HepG2 (cell line): ENCODE measurements at regions not wholly inside any gene's neighbourhood (a gene's known extent, or its start where the extent isn't known, plus 50 kb on each side); places are given as distances from the start of the nearest gene placed in this dataset.

ENCODE experiments used
- ATAC-seq: fragments of 200-7000 bp; cut with Tn5 transposase; 3 replicates; pipeline ENCODE4 v1.9.1; 2020; ENCODE audit warnings: mild to moderate bottlenecking, moderate library complexity
- BruUV-seq: library from RNA; stranded (reverse); fragments of 400-500 nt; replicated peaks from 2 replicates; lab custom pipeline; 2021; lab: Mats Ljungman, UMichigan
- CTCF ChIA-PET: fragments of 300-600 bp; formaldehyde crosslinking; extraction: SDS; loops from one replicate; lab custom pipeline; 2021; ENCODE audit warnings: low total read pairs, inconsistent platforms, low intra/inter-chr PET ratio; lab: Yijun Ruan, JAX
- POLR2A ChIA-PET: fragments of 350-600 bp; sonication (Branson Sonifier 250); formaldehyde crosslinking; loops from one replicate; lab custom pipeline; 2020; ENCODE audit warnings: antibody characterized with exemption, inconsistent platforms; lab: Yijun Ruan, JAX
- DNase-seq: peaks from one replicate; pipeline ENCODE4 v3.0.0-alpha.2; 2015; ENCODE audit warnings: low spot score
- FAIRE-seq: peaks from 3 replicates; lab custom pipeline; 2011; peaks lifted over from hg19 to GRCh38; lab: Jason Lieb, UNC
- H2AFZ ChIP-seq: one replicate; pipeline ENCODE4 v1.6.1; 2011; ENCODE audit warnings: low read length, inconsistent platforms
- H3K27ac ChIP-seq: fragments of 300-600 bp; 3 replicates; pipeline ENCODE4 v1.8.0; 2011; ENCODE audit warnings: mixed run types, mild to moderate bottlenecking, mixed read lengths, low read length, inconsistent platforms; ENCODE audit not compliant: insufficient read depth; ENCODE audit errors: extremely low read length
- H3K27me3 ChIP-seq, 2 experiments: fragments of 200-600 bp in 1 of 2; 2 replicates in 1 of 2; 3 replicates in 1 of 2; pipeline versions ENCODE4 v1.6.0 to v1.8.0; 2011; ENCODE audit warnings: low read length in 2 of 2, mild to moderate bottlenecking in 2 of 2, moderate library complexity in 2 of 2, inconsistent platforms in 1 of 2; ENCODE audit not compliant: insufficient read depth in 2 of 2, control insufficient read depth in 1 of 2
- H3K36me3 ChIP-seq, 2 experiments: fragments of 200-600 bp in 1 of 2; replicated peaks in 1 of 2; 2 replicates in 1 of 2; 3 replicates in 1 of 2; pipeline versions ENCODE4 v1.5.1 to v1.8.0; 2011; ENCODE audit warnings: low read length in 2 of 2, inconsistent platforms in 1 of 2; ENCODE audit not compliant: insufficient read depth in 2 of 2, control insufficient read depth in 1 of 2
- H3K4me1 ChIP-seq: 2 replicates; pipeline ENCODE4 v1.5.1; 2012; ENCODE audit warnings: low read length, inconsistent platforms; ENCODE audit not compliant: insufficient read depth
- H3K4me2 ChIP-seq: 2 replicates; pipeline ENCODE4 v1.6.0; 2011; ENCODE audit warnings: low read depth, low read length, inconsistent platforms
- H3K4me3 ChIP-seq, 3 experiments: fragments of 200-600 bp in 1 of 3; sonication (generic), shearing (Covaris generic) in 1 of 3; replicated peaks in 1 of 3; 2 replicates each; pipeline ENCODE4 v1.5.1; 2011 to 2016; ENCODE audit warnings: low read length in 3 of 3, inconsistent platforms in 2 of 3, low read depth in 2 of 3, mild to moderate bottlenecking in 2 of 3, control low read depth in 1 of 3, mixed read lengths in 1 of 3; ENCODE audit not compliant: insufficient read depth in 1 of 3
- H3K79me2 ChIP-seq: one replicate; pipeline ENCODE4 v1.6.1; 2011; ENCODE audit warnings: low read length, inconsistent platforms; ENCODE audit not compliant: insufficient read depth
- H3K9ac ChIP-seq: 2 replicates; pipeline ENCODE4 v1.6.0; 2011; ENCODE audit warnings: mild to moderate bottlenecking, low read depth, low read length, inconsistent platforms; ENCODE audit not compliant: insufficient read depth
- H3K9me3 ChIP-seq: 2 replicates; pipeline ENCODE4 v1.5.1; 2012; ENCODE audit warnings: mild to moderate bottlenecking, low read length
- H4K20me1 ChIP-seq: 2 replicates; pipeline ENCODE4 v1.6.0; 2011; ENCODE audit warnings: inconsistent platforms, mild to moderate bottlenecking, low read length, moderate library complexity; ENCODE audit not compliant: insufficient read depth
- CBX1 ChIP-seq: IDR thresholded peaks from one replicate; pipeline ENCODE4 v1.6.1; 2016; ENCODE audit warnings: antibody characterized with exemption, low read depth
- CEBPB ChIP-seq: IDR thresholded peaks from 2 replicates; pipeline ENCODE4 v1.6.1; 2011; ENCODE audit warnings: low read depth, low read length, improper control_type of control experiment, borderline replicate concordance
- CEBPG ChIP-seq: IDR thresholded peaks from 2 replicates; pipeline ENCODE4 v1.6.1; 2016
- KLF13 ChIP-seq: sonication (generic); formaldehyde crosslinking; IDR thresholded peaks from 2 replicates; pipeline ENCODE4 v1.4.0; 2020; ENCODE audit warnings: mild to moderate bottlenecking, missing genetic modification reagents
- MAFF ChIP-seq: IDR thresholded peaks from 2 replicates; pipeline ENCODE4 v1.6.1; 2011; ENCODE audit warnings: low read depth, low read length, improper control_type of control experiment
- MAFK ChIP-seq, 2 experiments: IDR thresholded peaks in 1 of 2; conservative IDR thresholded peaks in 1 of 2; 2 replicates each; pipeline ENCODE4 v1.6.1; 2011; ENCODE audit warnings: improper control_type of control experiment in 2 of 2, low read length in 2 of 2
- MLLT10 ChIP-seq: sonication (generic); formaldehyde crosslinking; IDR thresholded peaks from 2 replicates; pipeline ENCODE4 v1.4.0; 2020; ENCODE audit warnings: missing genetic modification reagents
- RFX5 ChIP-seq: IDR thresholded peaks from 2 replicates; pipeline ENCODE4 v1.6.1; 2011; ENCODE audit warnings: low read depth, low read length, improper control_type of control experiment
- RFXANK ChIP-seq: IDR thresholded peaks from 2 replicates; pipeline ENCODE4 v1.6.1; 2016
- TARDBP ChIP-seq: sonication (generic); formaldehyde crosslinking; IDR thresholded peaks from 2 replicates; pipeline ENCODE4 v1.8.0; 2022; ENCODE audit warnings: mild to moderate bottlenecking, missing genetic modification reagents
- TOPORS ChIP-seq: sonication (generic); formaldehyde crosslinking; IDR thresholded peaks from 2 replicates; pipeline ENCODE4 v1.8.0; 2023; ENCODE audit warnings: mild to moderate bottlenecking, missing genetic modification reagents
- ZNF280B ChIP-seq: sonication (generic); formaldehyde crosslinking; IDR thresholded peaks from 2 replicates; pipeline ENCODE4 v1.5.0; 2020; ENCODE audit warnings: missing genetic modification reagents, mild to moderate bottlenecking, borderline replicate concordance
- ZNF674 ChIP-seq: sonication (generic); formaldehyde crosslinking; IDR thresholded peaks from 2 replicates; pipeline ENCODE4 v1.5.0; 2020; ENCODE audit warnings: low read depth, mild to moderate bottlenecking, missing genetic modification reagents
- WGBS: methylation state at CpG from one replicate; pipeline ENCODE4 v1.1.6; 2017; ENCODE audit warnings: low lambda C conversion rate; 5-methylcytosine and 5-hydroxymethylcytosine counted together
- in situ Hi-C: cut with HindIII; loops from 2 replicates; pipeline ENCODE4 v1.10.0; 2017; ENCODE audit warnings: low pct_unique_long_range_greater_than_20kb; ENCODE audit not compliant: extremely low pct_ligation_motif_present
- intact Hi-C: fragments of 100-400 bp; cut with micrococcal nuclease; formaldehyde crosslinking; loops from one replicate; pipeline ENCODE4 v1.10.0; 2022; ENCODE audit not compliant: unreplicated experiment

- TF ChIP-seq ZNF280B (CRISPR knock-in tag): no peak
These were observed 1455.6 kb downstream of the BRINP3 start (continued) for GRCh38 chr1:189022015-189022414.

- H3K27me3 ChIP-seq: no peaks in the 10 kb centered on the region
- intact Hi-C loops (no loop called here), in situ Hi-C loops (no loop called here)
- H3K4me2 ChIP-seq: no peak overlapping the region
- no peaks in the 10 kb centered on the region for H4K20me1 ChIP-seq
- no peaks in the 10 kb centered on the region for H3K36me3 ChIP-seq
- DNase-seq: no peak
- H3K4me1 ChIP-seq: 0 out of 2 replicates have a peak, but pooled peaks cover 6% of the 10 kb centered on the region
- CTCF ChIA-PET: no interaction called here
- WGBS: 0% methylated on average over 5 of the region's 5 CpGs
- FAIRE-seq: no peak
- H3K79me2 ChIP-seq: no peaks in the 10 kb centered on the region
- BruUV-seq: no TSS peak
- TF ChIP-seq TOPORS (CRISPR knock-in tag) (no peak), CEBPB (peak; percentile 85), KLF13 (CRISPR knock-in tag) (no peak), CEBPG (peak; percentile 66), RFX5 (no peak)
- TF ChIP-seq, all 625 proteins: peak for 2
- POLR2A ChIA-PET: no interaction called here
- ATAC-seq: no peak
- no peaks in the 10 kb centered on the region for H3K9me3 ChIP-seq
- no peak overlapping the region for H3K27ac ChIP-seq
- no peak overlapping the region for H3K9ac ChIP-seq
- no peak overlapping the region for H2AFZ ChIP-seq
- no peak overlapping the region for H3K4me3 ChIP-seq
These were observed 1450.2 kb downstream of the BRINP3 start for GRCh38 chr1:189027512-189027911.

GRCh38 chr1:189033169-189033568 lies 1444.5 kb downstream of the BRINP3 start:
- FAIRE-seq: no peak
- CTCF ChIA-PET: no interaction called here
- H3K4me3 ChIP-seq: no peak overlapping the region

More at GRCh38 chr1:189033169-189033568, 1444.5 kb downstream of the BRINP3 start:
- POLR2A ChIA-PET: no interaction called here
- no peak for ATAC-seq
- no peak for DNase-seq
- BruUV-seq: no TSS peak
- Histone ChIP-seq H3K79me2 (no peaks in the 10 kb centered on the region), H3K4me2 (no peak overlapping the region), H3K27me3 (no peaks in the 10 kb centered on the region), H3K9me3 (no peaks in the 10 kb centered on the region), H3K9ac (no peak overlapping the region), H4K20me1 (no peaks in the 10 kb centered on the region), H3K27ac (no peak overlapping the region), H3K4me1 (no peaks in the 10 kb centered on the region), H2AFZ (no peak overlapping the region), H3K36me3 (no peaks in the 10 kb centered on the region)
- in situ Hi-C loops (no loop called here), intact Hi-C loops (loop anchor here (1.0 kb wide), 1 partner anchor 36 kb away; no protein-coding TSS in a partner anchor)
- TF ChIP-seq TARDBP (no peak), RFXANK (CRISPR knock-in tag) (no peak), MLLT10 (CRISPR knock-in tag) (no peak), ZNF674 (no peak), MAFF (peak; percentile 94), MAFK (conservative IDR thresholded peaks at IDR 0.05 in 1 of 2, IDR thresholded peaks at IDR 0.05 in 1 of 2; ENCODE audit: low read length in 2 of 2) (peak; percentile 91 to 97), CBX1 (no peak)
